GM18868 (cell line): ENCODE measurements at regions not wholly inside any gene's neighbourhood (a gene's known extent, or its start where the extent isn't known, plus 50 kb on each side); places are given as distances from the start of the nearest gene placed in this dataset.

Experiments
- ATAC-seq: cut with Tn5 transposase; IDR thresholded peaks from one replicate; pipeline ENCODE4 v1.9.1; 2021; ENCODE audit warnings: mild to moderate bottlenecking, moderate library complexity; ENCODE audit not compliant: unreplicated experiment

DNA sequence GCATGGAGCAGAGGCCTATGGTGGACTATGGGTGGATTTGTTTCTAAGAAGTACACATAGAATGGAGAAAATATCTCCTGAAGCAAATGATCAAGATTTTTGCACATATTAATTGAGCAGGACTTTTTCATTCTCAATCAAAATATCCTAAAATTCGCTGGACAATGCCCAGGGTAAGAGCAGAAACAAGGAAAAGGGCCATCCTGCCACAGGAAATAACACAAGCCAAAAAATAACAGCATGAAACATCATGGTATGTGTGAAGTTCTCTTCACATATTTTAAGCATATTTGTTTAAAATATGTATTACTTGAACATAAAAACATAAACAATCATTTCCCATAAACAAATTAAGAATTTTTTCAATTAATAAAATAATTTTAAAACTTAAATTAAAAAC is 868.9 kb downstream of the EPHA7 start:
- ATAC-seq = no peak

DNA sequence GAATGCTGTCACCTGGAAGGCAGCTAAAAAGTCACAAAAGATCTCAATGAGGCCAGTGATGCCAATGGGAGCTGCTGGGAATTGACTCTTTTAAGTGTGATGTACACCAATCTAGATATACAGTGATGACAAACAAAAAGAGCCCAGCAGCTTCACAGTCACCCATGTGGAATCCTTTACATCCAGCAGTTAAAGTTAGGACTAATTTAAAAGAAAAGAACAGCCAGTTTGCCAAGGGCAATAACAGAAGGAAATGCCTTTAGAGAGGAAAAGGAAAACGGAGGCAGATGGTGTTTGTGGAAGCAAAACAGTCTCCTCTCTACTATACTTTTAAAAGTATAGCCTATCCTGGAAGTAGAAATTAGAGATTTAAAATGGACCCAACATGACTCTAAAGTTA is 873.5 kb downstream of the EPHA7 start:
- no peak for ATAC-seq

DNA sequence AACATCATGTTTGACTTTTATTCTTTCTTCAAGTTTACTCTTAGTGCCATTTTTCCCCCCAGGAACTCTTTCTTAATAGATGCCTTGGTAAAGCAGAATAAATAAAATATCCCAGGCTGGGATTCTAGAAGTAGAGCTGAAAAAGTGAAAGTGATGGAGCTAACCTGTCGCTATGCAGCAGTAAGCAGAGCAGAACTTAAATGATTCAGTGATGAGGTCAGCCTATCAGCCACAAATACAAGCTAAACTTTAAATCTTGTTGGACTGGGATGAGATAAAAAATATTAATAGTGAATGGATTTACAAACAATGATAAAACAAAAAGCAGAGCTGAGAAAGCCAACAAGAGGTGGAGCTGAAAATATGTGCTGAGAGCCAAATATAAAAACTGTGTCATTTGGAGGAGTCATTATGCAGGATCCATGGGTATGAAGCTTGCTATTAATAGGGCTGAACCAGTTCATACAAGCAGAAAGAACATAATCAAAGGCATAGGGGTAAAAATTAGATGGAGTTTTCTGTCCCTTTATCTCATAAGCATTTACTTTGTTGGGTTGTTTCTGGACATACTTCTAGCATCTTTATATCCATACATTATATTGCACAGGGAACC is 877.8 kb downstream of the EPHA7 start:
- ATAC-seq = no peak

DNA sequence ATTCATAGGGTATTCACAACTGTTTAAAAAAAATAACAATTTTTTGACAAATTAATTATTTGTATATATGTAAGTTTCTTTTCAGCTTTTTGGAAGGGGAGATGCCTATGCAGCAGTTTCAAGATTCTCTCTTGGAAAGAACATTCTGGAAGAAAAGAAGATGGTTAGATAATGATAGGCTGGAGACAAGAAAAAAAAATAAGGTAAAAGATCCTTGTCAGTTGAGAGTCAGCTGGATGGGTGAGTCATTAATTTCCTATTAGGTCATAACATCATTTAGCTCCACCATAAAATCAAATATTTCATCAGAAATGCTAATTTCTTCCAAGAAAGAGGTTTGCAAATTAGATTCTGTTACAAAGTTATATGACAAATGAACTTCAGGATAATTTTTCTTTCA is 880.4 kb downstream of the EPHA7 start:
- ATAC-seq = no peak

DNA sequence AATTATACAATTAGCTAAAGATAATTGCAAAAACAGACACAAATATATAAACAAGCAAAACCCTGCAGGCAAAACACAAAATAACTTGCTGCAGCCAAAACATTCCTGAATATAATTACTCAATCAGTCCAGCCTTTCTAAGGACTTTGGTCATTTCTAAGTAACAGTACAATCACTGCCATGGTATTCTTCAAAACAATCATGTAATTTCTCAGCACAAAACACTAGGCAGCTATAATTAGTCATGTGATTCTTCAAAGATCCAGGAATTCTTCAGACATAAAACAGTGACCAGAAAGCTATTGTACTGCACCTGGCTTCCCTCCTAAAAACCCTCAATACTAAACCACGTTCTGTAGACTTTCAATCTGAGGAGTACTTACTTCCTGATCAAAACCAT is 881.1 kb downstream of the EPHA7 start:
- no peak for ATAC-seq

DNA sequence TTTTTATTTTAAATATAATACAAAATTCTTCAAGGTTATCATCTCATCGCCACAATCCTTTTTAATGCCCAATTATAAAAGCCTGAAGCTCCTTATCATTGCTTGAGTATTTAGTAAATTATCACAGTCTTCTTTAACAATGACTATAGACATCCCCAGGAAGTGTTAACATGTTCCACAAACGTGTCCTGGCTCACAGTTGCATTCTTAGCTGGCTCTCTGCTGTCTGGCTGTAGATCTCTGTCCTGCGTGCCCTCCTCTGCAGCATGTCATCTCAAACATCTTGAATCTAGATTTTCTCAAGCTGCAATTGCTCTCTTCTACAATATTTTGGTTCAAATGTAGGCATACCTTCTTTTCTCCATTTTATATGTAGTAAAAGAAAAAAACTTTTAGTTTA is 885.2 kb downstream of the EPHA7 start:
- no peak for ATAC-seq

DNA sequence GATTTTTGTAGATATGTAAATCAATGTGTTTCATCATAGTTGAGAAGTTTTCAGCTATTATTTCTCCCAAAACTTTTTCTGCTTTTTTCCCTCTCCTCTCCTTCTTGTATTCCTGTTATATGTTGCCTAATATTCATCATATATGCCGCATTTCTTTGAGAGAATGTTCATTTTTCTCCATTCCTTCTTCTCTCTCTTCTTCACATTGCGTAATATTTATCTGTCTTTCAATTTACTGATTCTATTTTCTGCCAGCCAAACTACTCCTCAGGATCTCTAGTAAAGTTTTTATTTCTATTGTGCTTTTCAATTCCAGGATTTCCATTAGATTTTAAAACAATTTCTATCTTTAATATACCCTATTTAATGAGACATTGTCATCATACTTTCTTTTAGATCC is 896.8 kb downstream of the EPHA7 start:
- no peak for ATAC-seq

DNA sequence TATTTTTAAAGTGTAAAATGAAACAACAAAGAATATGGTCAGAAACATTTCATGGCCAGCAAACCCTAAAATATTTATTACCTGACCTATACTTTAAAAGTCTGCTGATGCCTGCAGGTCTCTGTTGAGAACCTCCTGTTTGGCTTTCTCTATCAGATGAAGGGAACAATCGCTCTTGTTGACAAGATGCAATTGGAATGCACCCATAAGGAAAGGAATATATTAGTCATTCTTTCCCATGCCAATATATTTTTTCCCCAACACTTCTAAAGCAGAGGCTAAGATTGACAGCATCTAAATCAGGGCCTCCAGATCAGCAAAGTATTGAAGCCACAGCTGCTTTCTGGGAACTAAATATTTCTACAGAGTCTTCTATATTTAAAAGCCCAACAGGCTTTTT is 897.8 kb downstream of the EPHA7 start:
- ATAC-seq = no peak

DNA sequence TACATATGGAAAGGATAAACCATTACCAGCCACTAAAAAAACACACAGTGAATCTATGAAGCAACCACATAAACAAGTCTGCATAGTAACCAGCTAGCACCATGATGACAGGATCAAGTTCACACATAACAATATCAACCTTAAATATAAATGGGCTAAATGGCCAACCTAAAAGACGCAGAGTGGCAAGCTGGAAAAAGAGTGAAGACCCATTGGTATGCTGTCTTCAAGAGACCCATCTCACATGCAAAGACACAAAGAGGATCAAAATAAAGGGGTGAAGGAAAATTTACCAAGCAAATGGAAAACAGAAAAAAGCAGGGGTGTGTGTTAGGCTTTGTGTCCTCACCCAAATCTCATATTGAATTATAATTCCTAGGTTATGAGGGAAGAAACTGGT is 909.2 kb downstream of the EPHA7 start:
- ATAC-seq = no peak

DNA sequence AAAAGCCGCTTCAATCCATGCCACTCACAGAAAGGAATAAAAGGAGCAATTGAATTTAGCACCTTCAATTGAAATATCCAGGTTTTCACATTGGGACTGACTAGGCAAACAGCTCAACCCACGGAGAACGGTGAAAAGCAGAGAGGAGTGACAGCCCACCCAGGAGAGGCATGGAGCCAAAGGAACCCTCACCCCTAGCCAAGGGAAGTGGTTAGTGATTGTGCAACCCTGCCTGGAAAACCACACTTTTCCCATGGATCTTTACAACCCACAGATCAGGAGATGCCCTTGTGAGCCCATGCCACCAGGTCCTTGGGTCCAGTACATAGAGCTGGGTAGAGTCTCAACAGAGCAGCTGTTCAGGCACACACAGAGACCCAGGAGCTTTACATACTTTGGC is 911.8 kb downstream of the EPHA7 start:
- ATAC-seq = no peak

DNA sequence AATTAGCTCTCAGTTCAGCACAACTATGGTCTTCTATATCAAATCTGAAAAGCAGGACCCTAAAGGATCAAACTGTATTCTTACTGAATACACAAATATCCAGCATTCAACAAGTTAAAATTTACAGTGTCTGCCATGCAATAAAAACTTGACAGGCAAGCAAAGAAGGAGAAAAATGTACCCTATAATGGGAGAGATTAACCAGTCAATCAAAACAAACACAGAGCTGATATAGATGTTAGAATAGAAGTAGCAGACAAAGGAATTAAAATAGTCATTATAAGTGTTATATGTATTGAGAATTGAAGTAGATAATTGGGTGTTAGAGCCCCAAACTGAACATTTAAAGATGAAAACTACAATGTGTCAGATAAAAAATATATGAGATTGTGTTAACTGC is 914.9 kb downstream of the EPHA7 start:
- ATAC-seq = no peak

DNA sequence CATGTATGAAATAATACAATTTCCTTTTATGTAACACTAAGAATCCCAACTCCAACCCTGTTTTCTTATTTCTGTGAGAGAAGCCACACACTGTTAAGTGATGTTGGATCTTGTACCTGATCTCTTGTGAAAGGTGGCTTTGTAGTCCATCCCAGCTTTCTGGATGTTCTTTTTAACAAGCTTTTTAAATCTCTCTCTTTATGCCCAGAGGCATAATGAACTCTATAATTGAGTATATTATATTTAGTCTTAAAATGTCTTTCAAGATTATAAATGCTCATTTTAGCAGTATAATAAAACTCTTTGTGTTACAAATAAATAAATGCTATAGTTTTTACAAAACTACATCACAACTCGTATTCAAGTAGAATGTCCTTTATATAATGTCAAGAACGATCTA is 922.1 kb downstream of the EPHA7 start:
- no peak for ATAC-seq

DNA sequence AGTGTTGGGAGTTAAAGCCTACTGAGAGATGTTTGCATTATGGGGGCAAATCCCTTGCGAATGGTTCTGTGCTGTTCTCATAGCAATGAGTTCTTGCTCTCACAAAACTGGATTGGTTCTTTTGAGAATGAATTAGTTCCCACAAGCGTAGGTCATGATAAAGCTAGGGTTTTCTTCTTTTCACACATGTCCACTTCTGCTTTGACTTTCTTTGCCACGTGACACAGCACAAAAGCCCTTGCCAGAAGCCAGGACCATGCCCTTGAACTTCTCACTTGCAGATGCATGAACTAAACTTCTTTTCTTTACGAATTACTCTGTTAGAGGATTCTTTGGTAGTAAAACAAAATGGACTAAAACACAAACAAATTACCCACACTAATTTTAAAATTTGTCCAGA is 922.8 kb downstream of the EPHA7 start:
- ATAC-seq = no peak

DNA sequence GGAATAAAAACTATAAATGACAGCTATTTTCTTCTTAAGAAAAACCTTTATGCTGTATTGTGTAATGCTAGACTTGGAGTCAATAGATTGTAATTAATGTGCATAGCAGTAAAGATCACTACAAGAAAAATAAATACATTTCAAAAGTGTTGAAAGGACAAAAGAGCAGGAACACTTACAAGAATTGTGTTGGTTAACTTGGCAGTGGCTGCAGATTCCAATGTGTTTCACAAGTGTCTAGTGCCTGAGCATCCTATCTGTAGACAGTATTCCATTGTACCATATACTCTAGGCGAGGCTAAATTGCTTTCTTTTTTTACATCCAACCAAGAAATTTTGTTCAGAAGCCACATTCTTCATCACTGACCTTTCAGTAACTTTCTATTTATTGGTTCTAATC is 924.1 kb downstream of the EPHA7 start:
- ATAC-seq = no peak

DNA sequence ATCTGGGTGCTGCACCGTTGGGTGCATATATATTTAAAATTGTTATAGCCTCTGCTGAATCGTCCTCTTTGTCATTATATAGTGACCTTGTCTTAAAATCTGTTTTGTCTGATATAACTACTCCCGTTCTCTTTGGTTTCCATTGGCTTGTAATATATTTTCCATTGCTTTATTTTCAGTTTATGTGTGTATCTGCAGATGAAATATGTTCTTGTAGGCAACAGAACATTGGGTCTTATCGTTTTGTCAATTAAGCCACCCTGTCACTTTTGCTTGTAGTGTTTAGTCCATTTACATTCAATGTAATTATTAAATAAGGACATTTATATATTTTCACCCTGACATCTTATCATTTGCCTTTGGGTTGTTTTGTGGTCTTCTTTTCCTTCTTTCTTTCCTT is 933.9 kb downstream of the EPHA7 start:
- ATAC-seq = no peak

DNA sequence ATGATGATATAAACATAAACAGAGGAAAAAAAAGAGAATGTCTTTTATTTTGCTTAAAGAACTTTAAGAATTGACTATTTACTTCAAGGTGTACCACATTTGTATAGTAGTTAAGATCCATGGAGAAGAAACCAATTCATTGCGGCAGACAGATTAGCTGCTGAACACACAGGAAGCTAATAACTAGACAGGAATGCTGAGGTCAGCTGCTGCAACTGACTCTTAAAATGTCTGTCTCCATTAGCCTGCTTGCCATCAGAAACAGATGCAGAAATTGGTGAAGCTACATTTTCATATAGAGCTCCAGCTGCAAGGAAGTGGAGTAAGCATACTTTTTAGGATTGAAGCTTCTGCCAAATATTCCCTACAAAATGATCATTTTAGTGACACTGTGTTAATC is 939.5 kb downstream of the EPHA7 start:
- ATAC-seq = no peak

DNA sequence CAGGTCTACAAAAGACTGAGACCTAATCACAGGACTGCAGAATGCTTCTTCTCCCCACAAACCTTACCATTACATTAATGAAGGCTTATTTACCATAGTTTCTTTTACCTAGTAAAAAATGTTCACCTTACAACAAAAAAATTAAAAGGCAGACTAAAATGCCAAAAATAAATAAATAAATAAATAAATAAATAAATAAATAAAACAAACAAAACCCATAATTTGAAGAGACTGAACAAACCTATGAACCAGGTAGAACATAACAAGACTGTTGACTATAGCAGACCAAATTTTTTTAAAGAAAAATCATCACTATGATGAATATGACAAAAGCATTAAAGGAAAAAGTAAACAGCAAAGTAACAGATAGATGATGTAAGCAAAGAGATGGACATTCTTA is 946.3 kb downstream of the EPHA7 start:
- ATAC-seq = no peak

DNA sequence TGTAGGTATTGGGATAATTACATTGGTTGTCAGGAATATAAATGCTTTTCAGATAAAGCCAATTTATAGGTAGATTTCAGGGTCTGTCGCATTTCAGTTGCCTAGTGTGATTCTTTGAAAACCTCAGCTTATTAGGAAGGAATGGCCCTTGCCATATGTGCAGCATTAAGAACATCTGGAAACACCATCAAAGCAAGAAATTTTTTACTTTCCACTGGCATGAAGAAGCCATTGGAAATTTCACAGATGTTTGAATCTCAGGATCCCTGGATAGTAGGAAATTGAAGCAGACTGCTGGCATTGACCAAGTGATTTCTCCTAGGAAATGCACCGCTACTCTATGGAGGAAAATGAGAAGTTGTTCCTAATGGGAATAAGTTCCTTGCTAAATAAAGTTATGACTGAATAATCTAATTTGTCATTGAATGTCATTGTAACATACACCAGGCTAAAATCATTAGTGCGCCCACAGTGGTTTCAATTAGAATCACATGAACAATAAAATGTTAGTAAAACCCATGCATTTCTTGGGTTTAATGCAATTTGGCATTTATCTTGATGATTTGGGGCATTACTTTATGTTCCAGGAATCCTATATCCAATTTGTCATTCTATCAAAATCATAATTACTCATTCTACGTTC is 950.1 kb downstream of the EPHA7 start:
- no peak for ATAC-seq

DNA sequence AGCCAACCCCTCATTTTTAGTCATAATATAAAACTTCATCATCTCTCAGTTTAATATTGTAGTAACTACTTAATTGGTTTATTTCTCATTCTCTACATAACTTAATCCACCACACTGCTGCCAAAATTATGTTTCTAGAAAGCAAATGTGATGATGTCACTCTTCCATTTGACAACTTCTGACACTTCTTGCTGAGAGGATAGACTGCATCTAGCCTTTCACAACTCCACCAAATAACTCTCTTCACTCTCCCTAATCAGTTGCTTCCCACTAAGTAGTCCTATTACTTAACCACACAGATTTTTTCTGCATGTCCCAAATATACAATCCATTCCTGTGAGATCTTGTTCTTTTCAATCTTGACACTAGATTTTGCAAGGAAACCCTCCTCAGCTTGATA is 951.3 kb downstream of the EPHA7 start:
- no peak for ATAC-seq

DNA sequence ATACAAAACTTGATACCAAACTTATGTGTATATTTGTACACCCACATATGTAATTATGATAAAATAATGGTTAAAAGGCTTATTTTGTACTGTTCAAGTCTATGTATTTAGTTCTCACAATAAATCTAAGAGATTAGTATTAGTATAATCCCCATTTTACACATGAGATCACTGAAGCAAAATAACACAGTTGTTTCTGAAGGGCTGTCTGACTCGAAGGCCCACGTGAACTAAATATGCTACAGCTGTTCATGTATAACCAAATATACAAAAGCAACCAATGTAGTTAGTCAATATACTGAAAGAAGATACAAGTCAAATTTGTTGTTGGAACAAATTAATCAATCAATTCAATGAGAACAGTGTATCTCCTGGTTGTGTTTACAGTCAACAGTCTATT is 959.2 kb downstream of the EPHA7 start:
- no peak for ATAC-seq

DNA sequence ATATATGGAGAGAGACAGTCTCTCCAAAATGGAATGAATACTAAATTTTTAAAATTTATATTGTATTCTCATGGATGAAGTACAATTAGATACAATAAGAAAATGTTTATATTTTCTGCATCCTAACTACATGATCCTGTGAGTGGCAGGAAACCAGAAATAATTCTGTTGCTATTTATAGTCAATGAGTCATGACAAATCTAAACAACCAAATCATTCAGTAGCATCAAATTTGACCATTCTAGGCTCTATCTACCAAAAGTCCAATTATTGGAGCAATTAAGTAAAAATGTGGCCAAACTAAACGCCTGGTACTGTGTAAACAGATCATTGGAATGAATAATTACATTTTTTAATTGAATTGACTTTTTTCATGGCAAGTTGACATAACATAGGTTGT is 959.8 kb downstream of the EPHA7 start:
- ATAC-seq = no peak

DNA sequence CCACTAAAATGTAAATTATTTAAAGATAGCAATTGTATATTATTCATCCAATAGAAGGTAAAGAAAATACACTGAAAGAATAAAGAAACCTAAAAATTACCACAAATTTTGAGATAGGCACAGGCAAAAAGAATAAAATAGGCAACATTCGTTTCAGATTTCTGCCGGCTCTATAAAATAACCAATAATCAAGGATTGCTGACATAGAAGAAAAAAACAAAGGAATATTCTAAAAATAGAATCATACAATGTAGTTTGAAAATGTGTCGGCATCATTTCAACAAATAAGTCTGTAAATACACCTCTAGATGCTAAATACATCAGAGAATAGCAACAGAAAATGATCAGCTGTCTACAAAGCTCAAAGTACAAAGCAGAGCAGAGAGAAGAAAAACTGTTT is 973.3 kb downstream of the EPHA7 start:
- no peak for ATAC-seq

DNA sequence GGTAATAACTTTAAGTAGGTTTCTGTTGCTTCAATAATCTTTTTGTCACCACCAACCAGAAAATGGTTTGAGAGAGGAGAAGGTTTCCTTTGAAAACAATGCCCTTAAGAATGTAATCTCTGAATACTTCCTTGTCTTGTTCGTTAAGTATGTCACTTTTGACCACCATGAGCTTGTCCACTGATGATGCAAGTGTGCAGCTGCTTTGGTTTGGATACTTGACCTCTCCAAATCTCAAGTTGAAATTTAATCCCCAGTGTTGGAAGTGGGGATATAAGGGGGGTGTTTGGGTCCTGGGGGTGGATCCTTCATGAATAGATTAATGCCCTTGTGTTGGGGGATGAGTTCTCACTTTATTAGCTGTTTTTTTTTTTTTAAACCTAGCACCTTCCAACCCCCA is 985.4 kb downstream of the EPHA7 start:
- no peak for ATAC-seq
